ENCODE measurements at regions not wholly inside any gene's neighbourhood (a gene's known extent, or its start where the extent isn't known, plus 50 kb on each side); places are given as distances from the start of the nearest gene placed in this dataset.

DNA sequence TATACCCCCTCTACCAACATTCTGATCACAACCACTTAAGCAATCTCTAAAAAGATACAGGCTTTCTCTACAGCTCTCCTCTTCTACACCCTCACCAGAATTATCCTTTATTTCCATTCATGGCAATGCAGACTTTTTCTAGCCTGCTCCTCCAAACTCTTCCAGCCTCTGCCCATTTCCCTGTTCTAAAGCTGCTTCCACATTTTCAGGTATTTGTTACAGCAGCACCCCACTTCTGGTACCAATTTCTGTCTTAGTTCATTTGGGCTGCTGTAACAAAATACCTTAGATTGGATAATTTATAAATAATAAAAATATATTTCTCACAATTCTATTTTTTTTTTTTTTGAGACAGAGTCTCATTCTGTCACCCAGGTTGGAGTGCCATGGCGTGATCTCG is 53.0 kb upstream of the DNAH5 start:
- TF ChIP-seq, protein P1, sequence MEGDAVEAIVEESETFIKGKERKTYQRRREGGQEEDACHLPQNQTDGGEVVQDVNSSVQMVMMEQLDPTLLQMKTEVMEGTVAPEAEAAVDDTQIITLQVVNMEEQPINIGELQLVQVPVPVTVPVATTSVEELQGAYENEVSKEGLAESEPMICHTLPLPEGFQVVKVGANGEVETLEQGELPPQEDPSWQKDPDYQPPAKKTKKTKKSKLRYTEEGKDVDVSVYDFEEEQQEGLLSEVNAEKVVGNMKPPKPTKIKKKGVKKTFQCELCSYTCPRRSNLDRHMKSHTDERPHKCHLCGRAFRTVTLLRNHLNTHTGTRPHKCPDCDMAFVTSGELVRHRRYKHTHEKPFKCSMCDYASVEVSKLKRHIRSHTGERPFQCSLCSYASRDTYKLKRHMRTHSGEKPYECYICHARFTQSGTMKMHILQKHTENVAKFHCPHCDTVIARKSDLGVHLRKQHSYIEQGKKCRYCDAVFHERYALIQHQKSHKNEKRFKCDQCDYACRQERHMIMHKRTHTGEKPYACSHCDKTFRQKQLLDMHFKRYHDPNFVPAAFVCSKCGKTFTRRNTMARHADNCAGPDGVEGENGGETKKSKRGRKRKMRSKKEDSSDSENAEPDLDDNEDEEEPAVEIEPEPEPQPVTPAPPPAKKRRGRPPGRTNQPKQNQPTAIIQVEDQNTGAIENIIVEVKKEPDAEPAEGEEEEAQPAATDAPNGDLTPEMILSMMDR (IDR thresholded peaks at IDR 0.05; ENCODE audit: low read length) = no peak
- TF ChIP-seq EZH2 (IDR thresholded peaks at IDR 0.05; ENCODE audit: borderline replicate concordance, low read length) = no peak
